HG03565 (cell line): ENCODE measurements at regions not wholly inside any gene's neighbourhood (a gene's known extent, or its start where the extent isn't known, plus 50 kb on each side); places are given as distances from the start of the nearest gene placed in this dataset.
"Not testable (repeated sequence)": the region's sequence is repeated elsewhere in the genome, so short reads cannot be mapped to it uniquely, and the experiment has no call there.

Source experiments
- ATAC-seq: cut with Tn5 transposase; IDR thresholded peaks from one replicate; pipeline ENCODE4 v1.9.1; 2021; ENCODE audit warnings: mild to moderate bottlenecking, moderate library complexity; ENCODE audit not compliant: unreplicated experiment

- no peak for ATAC-seq
Measured at GRCh38 chrX:79511799-79512198, 144.7 kb upstream of the ITM2A start.

GRCh38 chrX:79506001-79506400 lies 138.9 kb upstream of the ITM2A start:
- ATAC-seq = no peak

GRCh38 chrX:79482686-79483085 lies 115.6 kb upstream of the ITM2A start:
- ATAC-seq = no peak

- ATAC-seq = no peak
Measured at GRCh38 chrX:79477691-79478090, 110.6 kb upstream of the ITM2A start.

GRCh38 chrX:79466636-79467035 lies 99.5 kb upstream of the ITM2A start:
- ATAC-seq = peak; percentile 74

GRCh38 chrX:79462458-79462857 lies 95.3 kb upstream of the ITM2A start:
- no peak for ATAC-seq

GRCh38 chrX:79456593-79456992 lies 89.5 kb upstream of the ITM2A start:
- not testable (repeated sequence) for ATAC-seq

- no peak for ATAC-seq
Measured at GRCh38 chrX:79452881-79453280, 85.7 kb upstream of the ITM2A start.

GRCh38 chrX:79444694-79445210 lies 77.6 kb upstream of the ITM2A start:
- no peak for ATAC-seq

GRCh38 chrX:79443121-79443520 lies 76.0 kb upstream of the ITM2A start:
- ATAC-seq = no peak

GRCh38 chrX:79440336-79440735 lies 73.2 kb upstream of the ITM2A start:
- ATAC-seq = no peak
